H9 (cell line): ENCODE measurements at regions not wholly inside any gene's neighbourhood (a gene's known extent, or its start where the extent isn't known, plus 50 kb on each side); places are given as distances from the start of the nearest gene placed in this dataset.
"Not testable (repeated sequence)": the region's sequence is repeated elsewhere in the genome, so short reads cannot be mapped to it uniquely, and the experiment has no call there.

ENCODE experiments used
- DNase-seq: peaks from one replicate; pipeline ENCODE4 v3.0.0-alpha.2; 2017
- H2AFZ ChIP-seq: one replicate; pipeline ENCODE4 v1.6.1; 2013; ENCODE audit warnings: mild to moderate bottlenecking, low read length, control low read depth, moderate library complexity
- H2AK5ac ChIP-seq: 2 replicates; pipeline ENCODE4 v1.6.1; 2013; ENCODE audit warnings: low read length, control low read depth, mixed read lengths; ENCODE audit not compliant: insufficient read length
- H2BK120ac ChIP-seq: one replicate; pipeline ENCODE4 v1.6.1; 2013; ENCODE audit warnings: low read depth, mild to moderate bottlenecking, low read length, control low read depth, inconsistent platforms; ENCODE audit not compliant: poor library complexity, severe bottlenecking
- H2BK12ac ChIP-seq: 2 replicates; pipeline ENCODE4 v1.6.1; 2013; ENCODE audit warnings: low read length, control low read depth, mixed read lengths, low read depth; ENCODE audit not compliant: insufficient read length
- H2BK15ac ChIP-seq: 2 replicates; pipeline ENCODE4 v1.6.1; 2013; ENCODE audit warnings: low read depth, low read length, control low read depth
- H2BK20ac ChIP-seq: one replicate; pipeline ENCODE4 v1.6.1; 2013; ENCODE audit warnings: low read depth, mild to moderate bottlenecking, low read length, control low read depth, inconsistent platforms; ENCODE audit not compliant: poor library complexity, severe bottlenecking
- H2BK5ac ChIP-seq: 2 replicates; pipeline ENCODE4 v1.6.1; 2013; ENCODE audit warnings: low read length, control low read depth, mixed read lengths; ENCODE audit not compliant: insufficient read length
- H3K14ac ChIP-seq: 2 replicates; pipeline ENCODE4 v1.6.1; 2013; ENCODE audit warnings: low read length, control low read depth; ENCODE audit not compliant: insufficient read depth
- H3K18ac ChIP-seq: 2 replicates; pipeline ENCODE4 v1.6.1; 2013; ENCODE audit warnings: low read depth, mild to moderate bottlenecking, mixed read lengths, low read length, control low read depth; ENCODE audit not compliant: insufficient read length
- H3K23ac ChIP-seq: 2 replicates; pipeline ENCODE4 v1.6.1; 2013; ENCODE audit warnings: low read length, control low read depth, mixed read lengths, low read depth; ENCODE audit not compliant: insufficient read length
- H3K23me2 ChIP-seq: 2 replicates; pipeline ENCODE4 v1.6.1; 2013; ENCODE audit warnings: low read depth, mild to moderate bottlenecking, mixed read lengths, low read length, control low read depth; ENCODE audit not compliant: insufficient read length, poor library complexity, severe bottlenecking
- H3K27ac ChIP-seq: 2 replicates; pipeline ENCODE4 v1.5.1; 2013; ENCODE audit warnings: low read length, control low read depth, mixed read lengths, low read depth; ENCODE audit not compliant: insufficient read length
- H3K27me3 ChIP-seq: 2 replicates; pipeline ENCODE4 v1.6.1; 2013; ENCODE audit warnings: low read length, control low read depth, inconsistent platforms; ENCODE audit not compliant: insufficient read depth
- H3K4ac ChIP-seq: 2 replicates; pipeline ENCODE4 v1.6.1; 2013; ENCODE audit warnings: low read depth, mild to moderate bottlenecking, control low read depth, inconsistent platforms, low read length, moderate library complexity
- H3K4me1 ChIP-seq: 2 replicates; pipeline ENCODE4 v1.6.1; 2013; ENCODE audit warnings: low read length, control low read depth, inconsistent platforms; ENCODE audit not compliant: insufficient read depth
- H3K4me2 ChIP-seq: 2 replicates; pipeline ENCODE4 v1.6.1; 2013; ENCODE audit warnings: low read length, control low read depth, mixed read lengths; ENCODE audit not compliant: insufficient read length, insufficient read depth
- H3K56ac ChIP-seq: 2 replicates; pipeline ENCODE4 v1.6.1; 2013; ENCODE audit warnings: low read depth, mild to moderate bottlenecking, mixed read lengths, low read length, control low read depth; ENCODE audit not compliant: insufficient read length
- H3K79me1 ChIP-seq: 2 replicates; pipeline ENCODE4 v1.6.1; 2013; ENCODE audit warnings: low read depth, mild to moderate bottlenecking, moderate library complexity, low read length, control low read depth, inconsistent platforms; ENCODE audit not compliant: insufficient read depth, poor library complexity, severe bottlenecking
- H3K79me2 ChIP-seq: 2 replicates; pipeline ENCODE4 v1.6.1; 2013; ENCODE audit warnings: low read length, control low read depth, inconsistent platforms; ENCODE audit not compliant: insufficient read depth
- H3K9ac ChIP-seq: 2 replicates; pipeline ENCODE4 v1.6.1; 2013; ENCODE audit warnings: low read length, control low read depth, mixed read lengths; ENCODE audit not compliant: insufficient read length; ENCODE audit errors: extremely low read depth
- H3K9me3 ChIP-seq: one replicate; pipeline ENCODE4 v1.6.1; 2013; ENCODE audit warnings: low read depth, low read length, inconsistent platforms; ENCODE audit not compliant: control insufficient read depth
- H3T11ph ChIP-seq: one replicate; pipeline ENCODE4 v1.6.1; 2013; ENCODE audit warnings: mild to moderate bottlenecking, low read length, control low read depth, inconsistent platforms
- H4K20me1 ChIP-seq: one replicate; pipeline ENCODE4 v1.6.1; 2013; ENCODE audit not compliant: control insufficient read depth, insufficient read length, insufficient read depth
- H4K5ac ChIP-seq: 2 replicates; pipeline ENCODE4 v1.6.1; 2013; ENCODE audit warnings: low read depth, mild to moderate bottlenecking, mixed read lengths, low read length, control low read depth; ENCODE audit not compliant: insufficient read length
- H4K8ac ChIP-seq: replicated peaks from 2 replicates; pipeline ENCODE4 v1.6.1; 2013; ENCODE audit warnings: low read length, control low read depth, mixed read lengths, low read depth; ENCODE audit not compliant: insufficient read length
- H4K91ac ChIP-seq: 2 replicates; pipeline ENCODE4 v1.6.1; 2013; ENCODE audit warnings: low read depth, mild to moderate bottlenecking, moderate library complexity, mixed read lengths, low read length, control low read depth; ENCODE audit not compliant: insufficient read length
- H3K27ac Mint-ChIP-seq, 3 experiments: 2 replicates in 2 of 3; 3 replicates in 1 of 3; pipeline ENCODE4 v1.8.0; 2020 to 2021; ENCODE audit warnings: mixed read lengths in 3 of 3, mild to moderate bottlenecking in 1 of 3, moderate library complexity in 1 of 3
- H3K27me3 Mint-ChIP-seq: 2 replicates; pipeline ENCODE4 v1.8.0; 2021; ENCODE audit warnings: low read depth, mild to moderate bottlenecking, moderate library complexity, mixed read lengths
- H3K36me3 Mint-ChIP-seq, 3 experiments: 2 replicates in 2 of 3; 3 replicates in 1 of 3; pipeline ENCODE4 v1.8.0; 2020 to 2021; ENCODE audit warnings: low read depth in 3 of 3, mixed read lengths in 3 of 3; ENCODE audit not compliant: insufficient read depth in 1 of 3
- H3K4me1 Mint-ChIP-seq, 2 experiments: 2 replicates each; pipeline ENCODE4 v1.8.0; 2020; ENCODE audit warnings: mixed read lengths in 2 of 2
- H3K4me3 Mint-ChIP-seq, 2 experiments: 2 replicates in 1 of 2; 3 replicates in 1 of 2; pipeline ENCODE4 v1.8.0; 2020 to 2021; ENCODE audit warnings: mild to moderate bottlenecking in 2 of 2, mixed read lengths in 2 of 2, moderate library complexity in 1 of 2
- H3K9me3 Mint-ChIP-seq, 2 experiments: 2 replicates in 1 of 2; 3 replicates in 1 of 2; pipeline ENCODE4 v1.8.0; 2020; ENCODE audit warnings: mild to moderate bottlenecking in 2 of 2, mixed read lengths in 2 of 2, moderate library complexity in 1 of 2
- WGBS: extraction: QIAGEN DNeasy Blood & Tissue Kit; methylation state at CpG from one replicate; pipeline ENCODE4 v1.1.7; 2013; ENCODE audit warnings: missing lambda C conversion rate, low lambda C conversion rate, mixed read lengths; ENCODE audit not compliant: insufficient read length; ENCODE audit errors: extremely low coverage; 5-methylcytosine and 5-hydroxymethylcytosine counted together

DNA sequence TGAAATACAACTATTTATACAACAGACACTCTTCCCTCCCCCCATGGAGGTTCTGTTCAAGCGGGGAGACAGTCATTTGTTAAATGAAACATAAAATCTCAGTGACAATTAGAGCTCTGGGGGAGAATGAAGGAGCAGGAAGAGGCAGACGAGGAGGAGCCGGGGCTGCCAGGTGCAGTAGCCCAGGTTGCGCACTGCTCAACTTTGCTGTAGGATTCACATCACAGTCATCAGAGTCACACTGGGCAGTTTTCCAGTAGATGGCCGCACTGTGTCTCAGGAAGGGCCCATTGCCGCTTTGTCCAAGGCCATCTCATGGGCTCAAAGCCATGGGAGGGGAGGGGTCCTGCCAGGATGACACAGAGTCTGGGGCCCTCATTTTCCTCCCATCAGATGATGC is 342.4 kb downstream of the ADGRD1 start:
- no CpG with 5 or more reads among the region's 6 CpGs for WGBS
- not testable (repeated sequence) for H3K23me2 ChIP-seq, H3K4ac ChIP-seq, H2BK12ac ChIP-seq, H4K8ac ChIP-seq, H4K20me1 ChIP-seq, H2BK20ac ChIP-seq, H3K27ac ChIP-seq, H3K79me1 ChIP-seq, H3K9ac ChIP-seq, H4K91ac ChIP-seq, H3K4me1 Mint-ChIP-seq, H4K5ac ChIP-seq, H3K23ac ChIP-seq, H2BK15ac ChIP-seq, H3K4me1 ChIP-seq, H2AFZ ChIP-seq, H2BK120ac ChIP-seq, H3K56ac ChIP-seq, H3K27me3 Mint-ChIP-seq, H2BK5ac ChIP-seq, H3T11ph ChIP-seq, H3K4me2 ChIP-seq, H3K36me3 Mint-ChIP-seq, H3K14ac ChIP-seq, H3K79me2 ChIP-seq, H3K4me3 Mint-ChIP-seq, H3K9me3 Mint-ChIP-seq, H3K27me3 ChIP-seq, H2AK5ac ChIP-seq, H3K18ac ChIP-seq, H3K9me3 ChIP-seq
- H3K27ac Mint-ChIP-seq = peak overlapping the region in 1 of 3 experiments; percentile 57; a peak in 1 of 7 replicates
- peak; percentile 20 for DNase-seq

DNA sequence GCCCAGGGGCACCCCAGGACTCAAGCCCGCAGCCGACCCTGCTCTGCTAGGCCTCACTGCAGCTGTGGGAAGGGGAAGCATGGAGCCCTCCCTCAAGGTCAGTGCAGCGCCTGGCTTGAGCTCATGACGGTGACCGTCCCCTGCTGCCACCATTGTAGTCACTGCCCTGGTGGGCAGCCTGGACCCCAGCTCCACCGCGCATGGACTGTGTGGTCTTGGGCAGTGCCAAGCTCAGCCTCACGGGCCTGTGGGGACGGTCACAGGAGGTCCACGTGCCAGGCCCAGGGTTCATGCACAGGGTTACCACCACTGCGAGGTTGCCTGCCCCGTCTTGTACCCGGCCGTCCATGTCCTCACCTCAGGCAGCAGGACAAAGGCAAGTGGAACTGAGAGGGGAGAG is 342.9 kb downstream of the ADGRD1 start:
- WGBS = no CpG with 5 or more reads among the region's 14 CpGs
- H3K4ac ChIP-seq, H3K4me2 ChIP-seq, H2BK15ac ChIP-seq, H3K56ac ChIP-seq, H3K9ac ChIP-seq, H3K23ac ChIP-seq, H3K27me3 Mint-ChIP-seq, H3K23me2 ChIP-seq, H4K91ac ChIP-seq, H3K9me3 ChIP-seq, H4K5ac ChIP-seq, H2BK120ac ChIP-seq, H3K79me1 ChIP-seq, H2BK5ac ChIP-seq, H3K27me3 ChIP-seq, H3T11ph ChIP-seq, H2BK20ac ChIP-seq, H3K4me1 Mint-ChIP-seq, H3K14ac ChIP-seq, H3K4me1 ChIP-seq, H3K79me2 ChIP-seq, H3K4me3 Mint-ChIP-seq, H2AFZ ChIP-seq, H3K36me3 Mint-ChIP-seq, H3K18ac ChIP-seq, H3K27ac ChIP-seq, H3K9me3 Mint-ChIP-seq, H2BK12ac ChIP-seq, H2AK5ac ChIP-seq, H4K8ac ChIP-seq, H3K27ac Mint-ChIP-seq, H4K20me1 ChIP-seq: not testable (repeated sequence)
- peak; percentile 36 for DNase-seq
